NCI-H1694 treated with DMSO at 0.1 percent for 48 hours (cell line): ENCODE measurements at regions not wholly inside any gene's neighbourhood (a gene's known extent, or its start where the extent isn't known, plus 50 kb on each side); places are given as distances from the start of the nearest gene placed in this dataset.

ENCODE experiments used
- DNase-seq: peaks from one replicate; lab custom pipeline; 2025; lab: John Stamatoyannopoulos, UW

- no peak for DNase-seq
These were observed 59.8 kb downstream of the MRM1 start for GRCh38 chr17:36661047-36661666.

- DNase-seq: no peak
These were observed 60.3 kb downstream of the MRM1 start for GRCh38 chr17:36661688-36662087.

GRCh38 chr17:36665417-36665816 lies 64.0 kb downstream of the MRM1 start:
- no peak for DNase-seq

DNA sequence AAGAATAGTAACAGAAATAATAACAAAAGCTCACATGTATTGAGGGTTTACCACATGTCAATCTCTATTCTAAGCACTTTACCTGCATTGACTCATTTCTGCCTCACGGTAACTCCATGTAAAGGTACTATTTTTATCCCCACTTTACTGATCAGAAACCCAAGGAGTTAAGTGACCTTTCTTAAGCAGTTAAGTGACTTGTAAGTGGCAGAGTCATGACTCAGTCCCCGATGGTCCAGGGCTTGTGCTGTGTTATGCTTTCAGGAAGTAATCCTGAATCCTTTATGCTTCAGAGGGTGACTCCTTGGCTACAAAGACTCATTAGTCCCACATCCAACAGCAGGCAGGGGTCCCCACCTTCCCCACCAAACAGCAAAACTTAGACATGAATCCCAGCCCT lies 66.5 kb downstream of the MRM1 start:
- DNase-seq: no peak

- no peak for DNase-seq
These were observed 67.4 kb downstream of the MRM1 start for GRCh38 chr17:36668824-36669223.

GRCh38 chr17:36671144-36671543 lies 69.8 kb downstream of the MRM1 start:
- no peak for DNase-seq

DNA sequence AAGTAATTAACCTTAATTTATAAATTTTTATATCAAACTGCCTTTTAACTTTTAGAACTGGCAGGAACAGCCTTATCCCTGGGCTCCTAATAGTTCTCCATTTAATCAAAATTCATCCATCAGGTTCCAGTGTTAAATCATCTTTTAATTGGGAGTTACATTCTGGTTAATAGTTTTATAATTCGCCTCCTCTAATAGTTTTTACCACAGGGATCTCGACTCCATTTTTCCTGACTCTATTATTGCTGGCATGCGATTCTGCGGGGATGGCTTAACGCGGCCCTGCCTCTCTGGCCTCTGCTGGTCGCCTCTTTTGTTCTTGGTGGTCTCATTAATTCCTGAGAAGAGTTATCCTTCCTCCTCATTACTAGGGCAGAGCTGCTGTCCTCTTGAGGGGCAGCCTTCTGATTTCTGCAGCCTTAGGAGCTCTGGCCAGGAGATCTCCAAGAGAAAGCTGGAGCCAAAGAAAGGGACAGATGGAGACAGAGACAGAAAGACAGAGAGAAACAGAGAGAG lies 71.1 kb downstream of the MRM1 start:
- DNase-seq: no peak

- DNase-seq: no peak
These were observed 71.7 kb downstream of the MRM1 start for GRCh38 chr17:36673068-36673467.

GRCh38 chr17:36673637-36674277 lies 72.4 kb downstream of the MRM1 start:
- no peak for DNase-seq

DNA sequence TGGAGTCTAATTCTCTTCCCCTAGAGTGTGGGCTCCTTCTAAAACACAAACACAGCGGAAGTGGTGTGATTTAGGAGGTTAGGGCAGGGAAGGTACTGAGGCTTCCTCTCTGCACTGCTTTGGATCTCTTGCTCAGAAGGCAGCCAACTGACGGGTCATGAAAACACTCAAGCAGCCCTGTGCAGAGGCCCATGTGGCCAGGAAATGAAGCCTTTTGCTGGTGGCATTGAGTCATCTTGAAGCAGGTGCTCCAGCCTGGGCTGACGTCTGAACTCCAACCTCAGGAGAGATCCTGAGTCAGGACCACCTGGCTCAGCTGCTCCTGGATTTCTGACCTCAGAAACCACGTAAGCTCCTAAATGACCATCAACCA lies 72.9 kb downstream of the MRM1 start:
- no peak for DNase-seq

DNA sequence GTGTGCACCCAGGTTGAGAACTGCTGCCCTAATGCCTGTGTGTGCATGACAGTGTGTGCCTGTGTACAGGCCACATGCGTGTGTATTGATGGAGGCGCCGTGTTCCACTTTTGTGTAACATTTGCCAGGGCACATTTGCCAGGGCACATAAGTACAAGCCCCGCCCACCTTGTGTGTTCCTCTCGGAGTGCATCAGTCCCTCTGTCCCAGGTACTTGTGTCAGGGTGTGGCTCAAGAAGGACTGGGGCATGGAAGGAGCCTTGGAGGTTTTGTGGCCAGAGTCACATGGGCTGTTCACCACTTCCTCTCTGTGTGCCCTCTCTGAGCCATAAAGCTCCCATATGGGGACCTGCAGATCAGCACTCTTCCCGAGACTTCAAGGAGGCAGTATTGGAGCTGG lies 73.9 kb downstream of the MRM1 start:
- DNase-seq: no peak

DNA sequence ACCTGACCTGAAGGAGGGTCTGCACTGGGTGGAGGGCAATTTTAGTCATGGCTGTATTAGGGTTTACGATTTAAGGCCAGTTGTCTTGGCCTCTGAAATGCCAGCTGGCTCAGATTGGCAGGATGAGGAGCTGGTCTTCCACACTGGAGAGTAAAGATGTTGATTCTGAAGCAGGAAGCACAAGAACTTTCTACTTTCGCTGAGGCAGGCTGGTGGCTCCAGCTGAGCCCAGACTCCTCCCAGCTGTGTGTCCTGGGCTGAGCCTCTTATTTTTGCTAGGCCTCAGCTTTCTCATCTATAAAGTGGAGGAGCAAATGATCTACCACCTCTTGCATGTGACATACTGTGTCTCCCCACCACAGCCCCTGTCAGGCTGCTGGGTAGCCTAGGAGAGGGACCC lies 74.4 kb downstream of the MRM1 start:
- no peak for DNase-seq

DNA sequence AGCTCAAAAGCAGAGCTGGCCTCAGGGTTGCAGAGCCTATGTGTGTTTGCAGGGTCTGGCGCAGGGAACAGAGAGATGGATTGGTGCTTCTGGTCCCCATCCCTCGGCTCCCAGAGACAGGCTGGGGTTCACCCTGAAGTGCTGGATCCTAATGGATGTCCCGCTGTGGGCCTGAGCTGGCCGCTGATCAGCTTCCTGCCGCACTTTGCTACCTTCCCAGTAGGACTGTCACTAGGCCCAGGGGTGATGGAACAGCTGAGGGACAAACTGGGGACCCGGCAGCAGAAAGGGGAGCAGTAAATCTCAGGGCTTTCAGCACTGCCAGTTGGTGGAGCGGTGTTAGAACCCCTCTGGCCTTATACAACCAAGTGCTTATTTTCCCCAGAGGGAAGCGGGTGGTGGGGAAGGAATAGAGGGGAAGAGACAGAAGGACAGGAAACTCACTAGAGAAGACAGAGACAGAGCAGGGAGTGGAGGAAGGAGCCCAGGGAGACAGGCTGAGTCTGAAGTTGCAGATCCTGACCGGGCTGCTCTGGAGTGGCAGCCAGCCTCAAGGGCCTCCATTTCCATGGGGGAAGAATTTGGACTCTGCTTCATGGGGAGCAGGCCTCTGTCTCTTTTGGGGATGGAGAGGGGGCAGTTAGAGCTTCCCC lies 78.6 kb downstream of the MRM1 start:
- DNase-seq: no peak

DNA sequence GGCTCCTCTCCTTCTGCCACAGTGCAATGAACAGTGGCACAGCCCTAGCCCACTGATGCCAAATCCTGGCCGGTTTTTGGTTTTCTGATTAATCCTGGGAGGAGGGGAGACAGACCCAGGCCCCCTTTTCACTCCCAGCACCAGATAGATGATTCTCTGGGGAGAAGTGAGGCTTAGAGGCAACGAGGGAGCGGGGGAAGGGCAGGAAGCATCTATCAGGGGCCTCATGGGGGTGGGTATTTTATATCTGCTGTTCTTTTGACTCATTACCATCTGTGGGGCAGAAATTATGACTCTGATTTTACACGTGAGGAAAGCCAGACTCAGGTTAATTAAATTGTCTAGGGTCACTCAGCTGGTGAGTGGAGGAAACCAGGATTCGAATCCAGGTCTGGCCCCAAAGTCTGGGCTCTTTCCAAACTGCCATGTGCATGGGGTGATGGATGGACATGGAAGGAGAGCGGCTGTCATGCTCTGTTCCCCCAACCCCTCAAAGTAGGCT lies 79.4 kb downstream of the MRM1 start:
- no peak for DNase-seq

- DNase-seq: no peak
These were observed 81.4 kb downstream of the MRM1 start for GRCh38 chr17:36682773-36683172.

- DNase-seq: no peak
These were observed 82.0 kb downstream of the MRM1 start for GRCh38 chr17:36683387-36683786.

GRCh38 chr17:36684134-36684533 lies 82.8 kb downstream of the MRM1 start:
- DNase-seq: no peak

DNA sequence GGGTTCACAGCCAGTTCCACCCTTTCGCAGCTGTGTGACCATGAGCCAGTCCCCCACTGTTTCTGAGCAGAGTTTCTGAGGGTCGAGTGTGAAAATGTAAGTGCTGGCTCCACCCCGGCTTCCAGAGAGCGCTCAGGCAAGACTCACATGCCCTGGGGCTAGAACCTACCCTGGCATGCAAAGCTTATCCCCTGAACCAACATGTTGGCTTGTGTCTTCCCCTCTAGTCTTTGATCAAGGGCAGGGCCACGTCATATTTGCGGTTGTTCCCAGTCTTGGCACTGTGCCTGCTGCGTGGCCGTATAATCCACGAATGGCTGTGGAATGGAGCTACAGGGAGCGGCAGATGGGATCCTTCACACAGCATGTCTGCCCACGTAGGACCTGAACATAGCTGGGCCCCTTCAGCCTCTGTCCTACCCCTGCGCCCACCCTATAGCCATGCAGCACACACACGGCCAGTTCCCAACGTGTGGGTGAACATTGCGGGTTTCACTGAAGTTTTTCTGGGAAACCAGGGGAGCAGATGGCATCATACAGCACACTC lies 84.8 kb downstream of the MRM1 start:
- no peak for DNase-seq

- DNase-seq: no peak
These were observed 86.4 kb downstream of the MRM1 start for GRCh38 chr17:36687736-36688135.

GRCh38 chr17:36689089-36689667 lies 87.8 kb downstream of the MRM1 start:
- no peak for DNase-seq

- no peak for DNase-seq
These were observed 88.8 kb downstream of the MRM1 start for GRCh38 chr17:36690190-36690589.

GRCh38 chr17:36691606-36692005 lies 90.2 kb downstream of the MRM1 start:
- no peak for DNase-seq

GRCh38 chr17:36695082-36695481 lies 93.7 kb downstream of the MRM1 start:
- no peak for DNase-seq
